Suppressor macrophage treated with lipopolysaccharide for 4 hours (primary cell): ENCODE measurements at regions not wholly inside any gene's neighbourhood (a gene's known extent, or its start where the extent isn't known, plus 50 kb on each side); places are given as distances from the start of the nearest gene placed in this dataset.
"Not testable (repeated sequence)": the region's sequence is repeated elsewhere in the genome, so short reads cannot be mapped to it uniquely, and the experiment has no call there.

Experiments used
- DNase-seq: peaks from one replicate; pipeline ENCODE4 v3.0.0-alpha.2; 2020

DNA sequence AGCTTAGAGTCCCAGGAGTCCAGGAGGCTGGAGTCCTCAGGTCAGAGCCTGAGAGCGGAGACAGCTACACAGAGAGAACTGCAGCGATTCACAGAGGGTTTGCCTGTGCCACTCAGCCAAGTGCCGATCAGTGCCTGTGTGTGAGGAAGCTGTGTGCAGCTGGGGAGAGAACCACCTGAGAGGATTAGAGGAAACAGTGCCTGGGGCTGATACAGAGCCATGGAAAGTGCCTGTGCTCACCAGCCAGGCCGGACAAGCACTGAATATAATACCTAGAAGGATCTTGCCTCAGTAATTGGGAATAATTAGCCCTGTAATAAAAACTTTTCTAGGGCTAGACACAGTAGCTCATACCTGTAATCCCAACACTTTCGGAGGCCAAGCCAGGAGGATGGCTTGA is 134.7 kb downstream of the ARHGAP11B start:
- not testable (repeated sequence) for DNase-seq

DNA sequence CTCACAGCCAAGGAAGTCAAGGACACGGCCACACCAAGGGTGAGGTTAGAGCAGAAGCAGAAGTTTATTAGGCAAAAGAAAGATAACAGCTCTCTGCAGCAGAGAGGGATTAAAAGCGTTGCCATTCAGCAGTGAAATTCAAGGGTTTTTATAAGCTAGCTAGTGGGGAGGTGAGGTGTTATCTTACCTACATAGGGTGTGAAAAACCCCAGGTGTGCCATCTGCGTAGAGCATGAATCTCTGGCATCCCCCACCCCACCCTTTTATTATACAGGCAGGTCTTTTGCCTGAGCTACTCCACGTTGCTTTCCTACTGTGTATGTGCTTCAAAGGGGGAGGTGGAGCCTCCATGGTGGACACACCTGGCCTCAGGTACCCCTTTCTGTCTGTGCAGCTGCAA is 135.4 kb downstream of the ARHGAP11B start:
- not testable (repeated sequence) for DNase-seq

DNA sequence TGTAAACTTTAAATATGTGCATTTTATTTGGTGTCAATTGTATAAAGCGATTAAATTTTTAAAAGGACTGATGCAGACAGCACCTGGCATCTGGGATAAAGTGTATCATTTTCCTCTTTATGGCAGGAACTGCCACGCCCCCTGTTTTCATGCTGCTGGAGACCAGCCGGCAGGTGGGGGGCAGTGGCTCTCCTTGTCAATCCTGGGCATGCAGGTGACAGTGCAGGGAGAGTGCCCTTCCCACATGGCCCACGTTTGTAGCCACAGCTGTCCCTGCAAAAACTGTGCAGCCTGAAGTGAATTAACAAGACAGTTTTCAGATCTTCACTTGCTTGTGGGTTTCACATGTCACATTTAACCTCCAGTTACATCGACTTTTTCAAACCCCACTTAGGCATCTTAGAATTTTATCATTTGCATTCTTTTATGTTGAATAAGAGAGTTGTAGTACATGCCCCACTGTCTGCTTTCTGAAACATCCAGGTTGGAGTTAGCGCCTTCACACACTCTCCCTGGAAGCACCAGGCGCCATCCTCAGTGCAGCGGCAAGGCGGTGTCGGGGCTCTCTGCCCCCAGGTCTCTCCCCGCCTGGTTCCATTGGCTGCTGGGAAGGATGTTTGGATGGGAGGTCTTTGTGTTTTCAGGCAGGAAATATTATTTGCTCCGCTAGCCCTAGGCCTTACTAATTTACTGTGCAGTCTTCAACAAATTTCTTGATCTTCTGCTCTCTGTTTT is 134.2 kb upstream of the FAN1 start:
- not testable (repeated sequence) for DNase-seq

- DNase-seq, result no peak
These were observed 133.0 kb upstream of the FAN1 start for GRCh38 chr15:30770759-30771158.

- no peak for DNase-seq
These were observed 120.7 kb upstream of the FAN1 start for GRCh38 chr15:30783019-30783418.

GRCh38 chr15:30788595-30788994 is 115.1 kb upstream of the FAN1 start:
- DNase-seq, result no peak

DNA sequence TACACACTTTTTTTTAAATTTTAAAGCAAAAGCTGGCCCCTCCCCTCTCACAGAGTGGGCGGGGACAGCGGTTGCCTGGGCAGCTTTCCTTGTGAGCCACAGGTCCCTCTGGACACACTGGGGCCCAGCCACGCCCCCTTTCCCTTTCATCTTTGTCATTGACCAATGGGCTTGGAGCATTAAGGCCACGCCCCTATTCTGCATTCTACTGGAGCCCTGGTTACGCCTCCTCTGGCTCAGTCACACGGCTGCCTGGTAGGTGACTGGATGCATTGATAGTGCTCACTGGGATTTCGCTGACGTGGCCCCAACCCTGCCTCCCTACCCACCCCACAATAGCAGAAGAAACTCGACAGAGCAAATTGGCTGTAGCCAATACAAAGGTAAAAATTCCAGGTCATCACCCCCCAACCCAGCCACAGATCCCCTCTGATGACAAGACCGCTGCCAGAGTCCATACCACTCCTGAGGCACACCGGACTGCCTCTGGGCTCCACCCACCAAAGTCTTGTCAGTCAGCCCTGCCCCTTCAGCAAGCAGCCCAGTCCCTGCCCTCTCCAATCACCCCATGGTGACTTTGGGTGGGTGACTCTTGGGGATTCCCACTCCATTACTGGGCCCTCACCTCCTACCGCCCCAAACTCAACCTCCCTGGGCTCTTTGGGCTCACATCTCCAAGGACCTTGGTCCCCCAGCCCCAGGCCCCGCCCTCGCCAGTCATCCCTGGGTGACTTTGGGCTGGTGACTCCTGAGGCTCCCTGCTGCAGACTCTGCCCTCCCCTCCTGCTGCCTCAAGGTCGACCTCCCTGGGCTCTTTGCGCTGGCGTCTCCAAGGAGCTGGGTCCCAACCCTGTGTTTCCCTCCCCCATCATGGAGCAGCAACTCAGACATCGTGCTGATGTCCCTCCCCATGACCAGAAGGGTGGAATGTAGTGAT is 112.2 kb upstream of the FAN1 start:
- no peak for DNase-seq

GRCh38 chr15:30792843-30793242 is 110.9 kb upstream of the FAN1 start:
- not testable (repeated sequence) for DNase-seq

- no peak for DNase-seq
These were observed 109.3 kb upstream of the FAN1 start for GRCh38 chr15:30794388-30794787.

- not testable (repeated sequence) for DNase-seq
These were observed 104.2 kb upstream of the FAN1 start for GRCh38 chr15:30799565-30799964.

DNA sequence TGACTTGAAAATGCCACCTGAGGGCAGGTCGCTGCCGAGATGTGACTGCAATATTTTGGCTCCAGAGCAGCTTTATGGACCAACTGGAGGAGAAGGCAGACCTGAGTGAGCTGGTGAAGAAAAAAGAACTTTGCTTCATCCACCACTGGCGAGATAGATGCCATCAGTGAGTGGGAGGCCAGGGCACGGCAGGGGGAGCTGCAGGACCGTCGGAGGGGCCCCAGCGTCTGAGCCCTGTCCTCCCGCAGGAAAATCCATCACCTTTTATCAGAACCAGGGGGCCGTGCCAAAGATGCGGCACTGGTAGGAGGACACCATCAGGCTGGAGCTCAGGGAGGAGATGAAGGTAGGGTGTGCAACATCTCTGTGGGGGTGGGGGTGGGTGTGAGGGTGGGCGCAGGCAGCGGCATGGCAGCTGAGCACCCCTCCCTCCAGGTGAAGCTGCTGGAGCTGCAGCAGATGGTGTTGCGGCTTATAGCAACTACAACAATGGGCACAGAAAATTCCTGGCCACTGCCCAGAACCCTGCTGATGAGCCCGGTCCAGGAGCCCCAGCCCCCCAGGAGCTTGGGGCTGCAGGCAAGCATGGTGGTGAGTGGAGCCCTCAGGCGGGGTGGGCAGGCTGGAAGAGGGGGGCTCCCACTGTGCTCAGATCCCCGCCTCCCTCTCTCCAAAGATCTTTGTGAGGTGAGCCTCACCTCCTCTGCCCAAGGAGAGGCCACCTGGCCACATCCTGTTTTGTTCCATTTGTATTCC is 102.4 kb upstream of the FAN1 start:
- DNase-seq, result not testable (repeated sequence)

GRCh38 chr15:30802001-30802400 is 101.7 kb upstream of the FAN1 start:
- DNase-seq, result not testable (repeated sequence)

DNA sequence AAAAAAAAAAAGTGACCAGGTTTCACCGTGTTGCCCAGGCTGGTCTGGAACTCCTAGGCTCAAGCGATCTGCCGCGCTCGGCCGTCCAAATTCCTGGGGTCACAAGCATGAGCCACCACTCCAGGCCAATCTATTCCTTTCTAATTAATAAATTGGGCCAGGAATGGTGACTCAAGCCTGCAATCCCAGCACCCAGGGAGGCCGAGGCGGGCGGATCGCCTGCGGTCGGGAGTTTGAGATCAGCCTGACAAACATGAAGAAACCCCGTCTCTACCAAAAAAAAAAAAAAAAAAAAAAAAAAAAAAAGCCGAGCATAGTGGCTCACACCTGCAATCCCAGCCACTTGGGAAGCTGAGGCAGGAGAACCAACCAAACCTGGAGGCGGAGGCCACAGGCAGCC is 100.0 kb upstream of the FAN1 start:
- not testable (repeated sequence) for DNase-seq

- no peak for DNase-seq
These were observed 87.3 kb upstream of the FAN1 start for GRCh38 chr15:30816430-30816829.

GRCh38 chr15:30823068-30823813 is 80.5 kb upstream of the FAN1 start:
- DNase-seq, result peak; percentile 4

- no peak for DNase-seq
These were observed 79.1 kb upstream of the FAN1 start for GRCh38 chr15:30824518-30825195.

GRCh38 chr15:30827625-30828303 is 76.0 kb upstream of the FAN1 start:
- DNase-seq, result no peak

DNA sequence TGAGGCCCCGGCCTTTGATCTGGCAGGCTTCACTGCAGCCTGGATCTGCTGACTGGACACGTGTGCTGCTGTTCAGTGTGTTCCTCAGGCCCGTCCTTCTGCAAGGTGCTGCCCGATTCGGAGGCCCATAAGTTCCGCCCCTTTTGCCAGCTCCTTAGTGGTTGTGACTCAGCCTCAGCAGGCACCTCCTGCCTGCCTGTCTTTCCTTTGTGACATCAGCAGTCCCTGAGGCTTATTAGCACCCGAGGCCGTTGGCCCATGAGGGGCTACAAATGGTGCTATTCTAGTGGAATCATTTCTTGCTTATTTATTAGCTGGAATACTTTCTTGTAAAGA is 75.4 kb upstream of the FAN1 start:
- DNase-seq, result peak; percentile 12

GRCh38 chr15:30830961-30831360 is 72.8 kb upstream of the FAN1 start:
- DNase-seq, result peak; percentile 15

DNA sequence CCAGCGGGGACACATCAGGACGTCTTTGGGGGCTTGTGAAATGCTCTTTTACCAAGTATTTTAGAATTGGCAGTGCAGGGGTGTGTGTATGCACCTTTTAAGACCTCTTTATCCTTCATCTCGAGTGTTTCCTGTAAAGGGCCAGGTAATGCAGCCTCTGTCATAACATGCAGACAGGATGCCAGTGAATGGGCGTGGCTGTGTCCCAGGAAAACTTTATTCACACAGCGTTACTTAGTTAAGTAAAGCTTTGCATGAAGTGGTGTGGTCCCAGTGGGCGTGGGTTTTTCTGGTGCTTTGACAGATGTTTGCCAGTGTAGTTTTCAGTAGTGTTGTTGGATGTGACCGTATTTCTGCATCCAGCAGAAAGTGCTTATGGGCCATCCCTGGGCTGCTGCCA is 70.3 kb upstream of the FAN1 start:
- not testable (repeated sequence) for DNase-seq

DNA sequence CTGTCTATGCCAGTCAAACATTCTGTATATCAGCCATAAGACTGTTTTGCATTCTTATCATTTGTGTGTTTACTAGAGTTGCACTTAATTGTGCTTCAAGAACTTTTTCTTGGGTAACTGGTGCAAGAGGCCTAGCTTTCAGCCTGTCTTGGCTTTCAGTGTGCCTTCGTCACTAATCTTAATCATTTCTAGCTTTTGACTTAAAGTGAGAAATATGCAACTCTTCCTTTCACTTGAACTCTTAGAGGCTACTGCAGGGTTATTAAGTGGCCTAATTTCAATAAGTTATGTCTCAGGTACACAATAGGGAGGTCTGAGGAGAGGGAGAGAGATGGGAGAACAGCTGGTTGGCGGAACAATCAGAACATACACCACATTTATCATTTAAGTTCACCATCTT is 62.1 kb upstream of the FAN1 start:
- not testable (repeated sequence) for DNase-seq
